Stimulated activated CD4-positive, alpha-beta T cell treated with anti-CD3 and anti-CD28 coated beads, Interleukin-4, amount 100 ng/mL, for 4 hours (primary cell): ENCODE measurements at regions not wholly inside any gene's neighbourhood (a gene's known extent, or its start where the extent isn't known, plus 50 kb on each side); places are given as distances from the start of the nearest gene placed in this dataset.

ENCODE experiments used
- DNase-seq, 2 experiments: peaks; one replicate each; pipeline ENCODE4 v3.0.0-alpha.2; 2020

GRCh38 chr11:90803366-90803765 is 580.5 kb upstream of the CHORDC1 start:
- DNase-seq: no peak

- DNase-seq: no peak
These were observed 575.9 kb upstream of the CHORDC1 start for GRCh38 chr11:90798769-90799168.

- no peak for DNase-seq
These were observed 572.9 kb upstream of the CHORDC1 start for GRCh38 chr11:90795746-90796145.

GRCh38 chr11:90788961-90789360 is 566.1 kb upstream of the CHORDC1 start:
- no peak for DNase-seq

- DNase-seq: no peak
These were observed 561.5 kb upstream of the CHORDC1 start for GRCh38 chr11:90784241-90784814.

GRCh38 chr11:90783111-90783510 is 560.3 kb upstream of the CHORDC1 start:
- DNase-seq: no peak

- no peak for DNase-seq
These were observed 556.2 kb upstream of the CHORDC1 start for GRCh38 chr11:90779098-90779497.

GRCh38 chr11:90775567-90776165 is 552.8 kb upstream of the CHORDC1 start:
- DNase-seq: no peak

- DNase-seq: no peak
These were observed 552.1 kb upstream of the CHORDC1 start for GRCh38 chr11:90774727-90775566.

- no peak for DNase-seq
These were observed 547.2 kb upstream of the CHORDC1 start for GRCh38 chr11:90770007-90770406.

GRCh38 chr11:90766121-90766520 is 543.3 kb upstream of the CHORDC1 start:
- no peak for DNase-seq

- no peak for DNase-seq
These were observed 541.8 kb upstream of the CHORDC1 start for GRCh38 chr11:90764691-90765090.

- DNase-seq: no peak
These were observed 535.1 kb upstream of the CHORDC1 start for GRCh38 chr11:90757849-90758494.

- no peak for DNase-seq
These were observed 533.8 kb upstream of the CHORDC1 start for GRCh38 chr11:90756617-90757016.

GRCh38 chr11:90753546-90753945 is 530.7 kb upstream of the CHORDC1 start:
- DNase-seq: no peak

GRCh38 chr11:90747057-90747456 is 524.2 kb upstream of the CHORDC1 start:
- no peak for DNase-seq

- DNase-seq: no peak
These were observed 521.3 kb upstream of the CHORDC1 start for GRCh38 chr11:90744169-90744568.

- no peak for DNase-seq
These were observed 516.0 kb upstream of the CHORDC1 start for GRCh38 chr11:90738799-90739198.

GRCh38 chr11:90737444-90738050 is 514.7 kb upstream of the CHORDC1 start:
- DNase-seq: no peak

GRCh38 chr11:90732486-90732885 is 509.6 kb upstream of the CHORDC1 start:
- DNase-seq: no peak

GRCh38 chr11:90723475-90723874 is 500.6 kb upstream of the CHORDC1 start:
- DNase-seq: no peak

GRCh38 chr11:90722552-90723190 is 499.8 kb upstream of the CHORDC1 start:
- no peak for DNase-seq

GRCh38 chr11:90717522-90717921 is 494.7 kb upstream of the CHORDC1 start:
- no peak for DNase-seq
